ENCODE measurements at regions not wholly inside any gene's neighbourhood (a gene's known extent, or its start where the extent isn't known, plus 50 kb on each side); places are given as distances from the start of the nearest gene placed in this dataset.

DNA sequence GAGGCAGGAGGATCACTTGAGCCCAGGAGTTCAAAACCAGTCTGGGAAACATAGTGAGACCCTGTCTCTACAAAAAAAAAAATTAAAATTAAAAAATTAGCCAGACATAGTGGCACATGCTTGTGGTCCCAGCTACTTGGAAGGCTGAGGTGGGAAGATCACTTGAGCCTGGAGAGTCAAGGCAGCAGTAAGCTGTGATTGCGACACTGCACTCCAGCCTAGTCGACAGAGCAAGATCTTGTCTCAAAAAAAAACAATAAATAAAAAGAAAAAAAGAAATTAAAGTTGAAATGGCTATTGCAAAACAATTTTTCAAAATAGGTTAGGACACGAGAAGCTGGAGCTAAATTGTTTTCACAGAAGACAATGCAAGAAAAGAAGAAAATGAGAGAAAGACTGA, 379.0 kb upstream of the RNF32 start:
- intact Hi-C loops (cut with DNase I), result loop anchor here in 1 of 2 donors (5.0 kb wide), 1 partner anchor 1849 kb away; no protein-coding TSS in a partner anchor
- DNase-seq (ENCODE audit: low spot score), result no peak

DNA sequence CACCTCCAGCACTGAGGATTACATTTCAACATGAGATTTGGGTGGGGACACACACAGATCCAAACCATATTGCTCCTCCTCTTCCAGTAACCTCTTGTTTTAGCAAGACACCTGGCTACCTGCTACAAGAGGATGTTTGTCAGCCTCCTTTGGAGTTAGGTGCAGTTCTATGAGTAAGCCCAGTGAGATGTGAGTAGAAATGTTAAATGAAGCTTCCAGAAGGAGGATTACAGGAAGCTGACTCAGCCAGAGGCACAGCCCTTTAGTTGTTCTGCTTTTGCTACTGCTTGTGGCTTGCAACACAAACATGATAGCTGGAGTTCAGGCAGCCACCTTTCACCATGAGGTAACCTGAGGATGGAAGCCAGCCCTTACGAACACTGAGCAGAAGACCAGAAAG, 382.7 kb upstream of the RNF32 start:
- no peak for DNase-seq (ENCODE audit: low spot score)
- intact Hi-C loops (cut with DNase I), result no loop called here

DNA sequence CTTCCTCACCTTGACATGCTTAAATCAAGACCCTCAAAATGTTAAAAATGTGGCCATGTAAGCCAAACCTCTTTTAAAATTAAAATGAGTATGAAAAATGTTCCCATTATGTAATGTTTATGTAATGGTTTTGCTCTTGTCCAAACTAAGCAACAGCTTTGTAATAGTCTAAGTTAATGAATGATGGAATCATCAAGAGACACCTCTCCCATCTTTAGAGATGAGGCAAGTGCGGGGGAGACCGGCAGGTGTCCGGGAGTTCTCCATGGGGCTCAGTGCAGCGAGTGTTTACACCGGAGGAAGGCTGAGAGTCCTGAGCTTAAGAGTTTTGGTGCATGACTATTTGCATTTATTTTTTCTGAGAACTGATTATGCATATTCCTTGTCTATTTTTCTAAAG, 384.9 kb upstream of the RNF32 start:
- no peak for DNase-seq (ENCODE audit: low spot score)
- intact Hi-C loops (cut with DNase I), result no loop called here

DNA sequence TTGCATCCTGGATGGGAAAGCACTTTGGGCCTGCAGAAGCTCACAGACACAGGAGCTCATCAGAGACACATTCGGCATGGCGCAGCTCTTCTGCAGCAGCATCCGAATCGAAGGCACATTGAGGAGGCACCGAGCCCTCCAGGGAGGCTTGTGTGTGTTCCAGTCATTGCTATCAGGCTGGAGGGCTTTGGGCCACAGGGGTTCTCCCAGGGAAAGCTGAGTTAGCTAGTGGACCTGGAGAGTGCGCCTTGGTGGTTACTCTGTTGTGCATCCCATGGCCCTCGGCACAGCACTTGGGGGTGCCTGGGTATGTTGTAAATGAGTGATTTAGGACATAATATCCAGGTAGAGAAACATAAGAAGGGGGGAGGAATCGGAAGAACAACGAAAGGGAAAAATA, 388.7 kb upstream of the RNF32 start:
- DNase-seq (ENCODE audit: low spot score), result no peak
- intact Hi-C loops (cut with DNase I), result loop anchor here in 1 of 2 donors (1.0 kb wide), 1 partner anchor 45 kb away; no protein-coding TSS in a partner anchor

DNA sequence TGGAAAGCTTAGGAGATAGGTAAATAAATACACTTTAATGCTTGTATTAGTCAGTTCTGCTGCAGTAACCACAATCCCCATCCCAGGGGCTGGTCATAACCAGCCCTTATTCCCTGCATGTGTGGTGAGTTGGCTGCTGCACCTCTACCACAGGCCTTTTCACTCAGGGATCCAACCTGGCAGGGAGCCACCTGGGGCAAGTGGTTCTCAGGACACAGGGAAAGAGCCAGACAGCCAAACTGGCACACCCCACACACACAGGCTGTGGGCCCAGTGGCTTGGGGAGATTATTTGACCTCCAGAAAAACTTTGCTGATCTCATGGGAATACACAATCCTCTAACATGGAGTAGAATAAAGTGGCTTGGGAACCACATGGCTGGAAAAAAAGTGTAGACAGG, 400.0 kb upstream of the RNF32 start:
- DNase-seq (ENCODE audit: low spot score), result no peak
- intact Hi-C loops (cut with DNase I), result loop anchor here in 1 of 2 donors (5.0 kb wide), 1 partner anchor 1757 kb away; no protein-coding TSS in a partner anchor

DNA sequence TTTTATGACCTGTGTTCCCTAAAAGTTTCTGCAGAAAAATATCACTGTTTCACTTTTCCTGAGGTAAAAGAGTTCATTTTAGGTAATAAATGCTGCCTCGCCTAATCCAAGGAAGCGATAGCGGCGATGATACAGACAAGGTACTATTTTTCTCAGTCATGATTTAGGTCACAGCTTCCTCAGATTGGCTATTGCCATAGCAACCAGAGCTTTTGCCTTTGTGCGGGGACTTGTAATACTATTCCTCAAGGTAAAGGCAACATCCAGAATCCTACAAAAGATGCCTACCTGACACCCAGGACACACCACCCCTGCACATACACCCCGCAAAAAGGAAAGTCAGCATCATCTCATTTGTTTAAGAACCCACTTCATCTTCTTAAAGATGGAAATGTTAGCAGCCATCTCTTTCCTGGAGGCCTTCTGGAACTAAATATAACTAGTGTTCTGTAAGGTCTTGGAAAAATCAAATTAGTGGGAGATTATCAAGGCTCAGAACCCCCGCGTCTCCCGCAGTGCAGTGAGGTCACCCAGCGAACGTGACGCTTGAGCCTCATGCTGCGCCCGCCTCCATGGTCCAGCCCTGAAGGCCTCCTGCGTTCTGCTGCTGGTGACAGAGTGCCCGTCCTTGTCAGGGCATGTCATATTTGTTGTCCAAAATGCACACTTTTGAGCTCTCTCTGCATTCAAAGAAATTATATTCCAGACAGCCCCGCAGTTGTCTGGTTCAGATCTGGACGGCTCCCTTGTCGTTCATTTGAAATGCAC, 402.0 kb upstream of the RNF32 start:
- intact Hi-C loops (cut with DNase I), result loop anchor here in 1 of 2 donors (5.0 kb wide), 1 partner anchor 291 kb away; no protein-coding TSS in a partner anchor
- no peak for DNase-seq (ENCODE audit: low spot score)

DNA sequence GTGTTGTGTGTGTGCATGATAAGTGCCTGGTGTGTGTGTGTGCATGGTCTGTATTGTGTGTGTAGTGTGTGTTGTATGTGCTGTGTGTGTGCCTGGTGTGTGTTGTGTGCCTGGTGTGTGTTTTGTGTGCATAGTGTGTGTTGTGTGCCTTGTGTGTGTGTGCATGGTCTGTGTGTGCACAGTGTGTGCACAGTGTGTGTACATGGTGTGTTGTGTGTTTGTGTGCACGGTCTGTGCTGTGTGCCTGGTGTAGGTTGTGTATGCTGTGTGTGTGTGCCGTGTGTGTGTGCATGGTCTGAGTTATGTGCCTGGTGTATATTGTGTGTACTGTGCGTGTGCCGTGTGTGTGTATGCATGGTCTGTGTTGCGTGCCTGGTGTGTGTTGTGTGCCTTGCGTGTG, 403.0 kb upstream of the RNF32 start:
- DNase-seq (ENCODE audit: low spot score), result no peak
- intact Hi-C loops (cut with DNase I), result loop anchor here in 1 of 2 donors (5.0 kb wide), 1 partner anchor 290 kb away; no protein-coding TSS in a partner anchor

DNA sequence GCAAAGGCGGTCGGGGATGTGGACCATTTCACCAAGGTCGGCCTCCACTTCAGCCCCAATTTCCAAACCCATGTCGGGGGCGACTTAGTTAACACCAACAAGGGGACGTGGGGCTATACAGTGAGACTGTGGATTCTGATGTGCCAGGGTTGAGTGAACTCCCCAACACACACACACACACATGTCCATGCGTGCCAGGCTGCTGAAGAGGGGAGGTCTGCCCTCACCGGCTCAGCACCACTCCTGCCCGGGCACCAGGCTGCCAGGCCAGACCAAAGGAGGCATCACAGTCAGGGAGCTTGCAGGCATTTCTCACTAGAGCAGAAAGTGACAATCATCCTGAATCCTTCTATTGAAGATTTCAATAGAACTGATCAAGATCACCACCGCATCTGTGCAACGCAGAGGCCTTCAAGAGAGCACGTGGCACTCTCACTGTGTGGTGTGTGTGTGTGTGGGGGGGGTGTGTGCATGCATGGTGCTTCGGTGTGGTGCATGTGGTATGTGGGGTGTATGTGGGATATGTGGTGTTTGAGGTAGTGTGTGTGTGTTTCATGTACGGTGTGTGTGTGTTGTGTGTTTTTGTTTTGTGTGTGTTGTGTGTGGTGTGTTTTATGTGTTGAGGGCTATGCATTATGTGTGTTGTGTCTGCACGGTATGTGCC, 403.5 kb upstream of the RNF32 start:
- peak; percentile 40 for DNase-seq (ENCODE audit: low spot score)
- intact Hi-C loops (cut with DNase I), result loop anchor here in 1 of 2 donors (5.0 kb wide), 1 partner anchor 290 kb away; no protein-coding TSS in a partner anchor

DNA sequence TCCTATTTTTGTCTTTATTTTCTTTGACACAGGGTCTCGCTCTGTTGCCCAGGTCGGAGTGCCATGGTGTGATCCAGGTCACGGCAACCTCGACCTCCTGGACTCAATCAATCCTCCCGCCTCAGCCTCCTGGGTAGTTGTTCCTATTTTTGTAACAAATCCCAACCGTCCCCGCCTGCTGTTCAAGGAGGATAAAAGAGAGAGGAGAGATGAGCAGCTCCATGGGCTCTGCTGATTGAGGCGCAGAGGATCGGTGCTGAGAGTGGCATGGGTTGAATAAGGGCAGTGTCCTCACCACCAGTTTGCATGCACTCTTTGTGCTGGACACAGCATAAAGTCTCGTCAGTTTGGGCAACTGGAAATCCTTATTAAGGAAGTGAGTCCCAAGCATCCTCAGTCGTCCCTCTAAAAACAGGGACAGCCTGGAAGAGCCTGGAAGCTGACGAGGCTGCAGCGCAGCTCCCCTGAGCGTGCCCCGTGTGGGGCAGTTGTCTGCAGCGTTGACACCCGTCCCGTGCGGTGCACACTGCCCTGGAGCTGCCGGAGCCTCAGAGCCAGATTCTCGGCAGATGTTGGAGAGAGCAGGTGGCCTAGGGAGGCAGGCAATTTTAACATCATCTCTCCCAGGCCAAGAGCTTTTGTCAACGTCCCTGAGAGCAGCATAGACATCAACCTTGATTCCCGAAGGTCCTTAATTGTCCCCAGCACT, 404.2 kb upstream of the RNF32 start:
- peak; percentile 71 for DNase-seq (ENCODE audit: low spot score)
- intact Hi-C loops (cut with DNase I), result loop anchor here in 1 of 2 donors (5.0 kb wide), 1 partner anchor 289 kb away; no protein-coding TSS in a partner anchor

DNA sequence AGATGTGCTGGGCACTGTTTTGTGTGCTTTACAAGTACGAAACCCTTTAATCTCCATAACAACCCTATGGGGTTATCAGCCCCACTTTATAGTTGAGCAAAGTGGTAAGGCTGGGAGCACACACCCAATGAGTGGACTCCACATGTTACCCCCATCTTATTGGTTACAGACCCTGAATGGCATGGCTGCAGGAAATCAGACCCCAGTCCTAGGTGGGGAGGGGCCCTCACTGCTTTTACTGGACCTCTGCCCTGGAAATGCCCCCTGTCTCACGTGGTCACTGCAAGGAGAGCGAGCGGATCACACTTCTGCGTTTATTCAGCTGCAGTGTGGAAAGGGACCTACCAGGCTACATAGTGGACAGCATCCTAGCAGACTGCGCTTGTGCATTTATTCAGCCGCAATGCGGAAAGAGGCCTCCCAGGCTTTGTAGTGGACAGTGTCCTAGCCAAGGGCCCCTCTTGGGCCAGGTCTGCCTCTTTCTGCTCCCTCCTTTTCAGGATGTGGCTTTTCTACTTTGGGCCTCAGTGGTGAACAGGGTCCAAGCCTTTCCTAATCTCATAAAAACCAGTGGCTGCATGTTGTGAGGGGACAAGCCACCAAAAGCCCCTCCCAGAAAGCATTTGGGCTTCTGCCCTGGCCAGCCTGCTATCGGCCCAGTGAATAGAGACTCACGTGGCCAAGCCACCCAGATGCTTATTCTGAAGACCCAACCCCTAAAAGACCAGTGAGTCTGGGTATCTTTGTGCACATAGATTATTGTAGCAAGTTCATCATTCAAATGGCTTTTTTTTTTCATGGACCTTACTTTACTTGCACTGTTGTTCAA, 405.7 kb upstream of the RNF32 start:
- DNase-seq (ENCODE audit: low spot score), result no peak
- intact Hi-C loops (cut with DNase I), result loop anchor here in 1 of 2 donors (5.0 kb wide), 1 partner anchor 288 kb away; no protein-coding TSS in a partner anchor

DNA sequence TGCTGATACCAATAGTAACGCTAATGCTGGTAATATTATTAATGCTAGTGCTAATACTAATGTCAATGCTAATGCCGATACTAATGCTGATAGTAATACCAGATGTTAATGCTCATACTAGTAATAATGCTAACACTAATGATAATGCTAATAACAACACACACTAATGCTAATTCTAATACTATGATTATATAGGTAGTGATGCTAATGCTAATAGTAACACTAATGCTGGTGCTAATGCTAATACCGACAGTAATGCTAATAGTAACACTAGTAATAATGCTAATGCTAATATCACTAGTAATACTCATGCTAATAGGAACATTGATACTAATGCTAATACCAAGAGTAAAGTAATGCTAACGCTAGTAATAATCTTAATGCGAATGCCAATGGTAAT, 406.4 kb upstream of the RNF32 start:
- DNase-seq (ENCODE audit: low spot score), result no peak
- intact Hi-C loops (cut with DNase I), result no loop called here

DNA sequence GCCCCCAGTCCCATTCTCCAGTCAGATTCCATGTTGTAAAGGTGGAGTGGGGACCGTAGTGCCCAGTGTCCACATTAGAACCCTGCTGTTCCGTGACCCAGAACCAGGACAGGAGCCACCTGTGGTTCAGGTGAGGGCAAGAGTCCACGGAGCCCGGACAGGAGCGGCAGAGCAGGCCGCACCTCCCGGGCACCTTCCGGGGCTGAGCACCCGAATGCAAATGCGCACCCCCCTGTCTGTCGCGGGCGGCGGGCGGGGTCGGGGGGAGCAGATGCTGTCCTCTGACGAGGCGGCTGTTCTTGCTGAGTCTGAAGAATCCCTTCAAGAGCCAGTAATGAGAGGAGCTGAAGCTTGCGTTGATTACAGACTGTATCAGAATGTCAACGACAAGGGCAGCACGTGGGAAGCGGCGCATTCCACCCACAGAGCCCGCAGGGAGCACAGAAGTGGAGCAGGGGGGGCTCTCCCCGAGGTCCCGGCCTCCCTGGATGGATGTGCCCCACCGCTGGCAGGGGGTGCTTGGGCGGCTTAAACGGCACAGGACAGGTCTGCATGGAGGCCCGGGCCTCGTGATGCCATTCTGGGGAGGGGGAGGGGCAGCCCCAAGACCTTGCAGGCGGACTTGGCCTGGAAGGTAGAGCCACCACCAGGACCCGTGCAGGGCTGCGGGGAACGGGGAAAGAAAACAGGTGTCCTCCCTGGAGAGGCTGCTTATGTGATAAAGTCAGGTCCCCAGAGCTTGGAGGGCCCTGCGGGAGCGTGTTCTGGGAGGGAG, 407.5 kb upstream of the RNF32 start:
- no peak for DNase-seq (ENCODE audit: low spot score)
- intact Hi-C loops (cut with DNase I), result no loop called here

DNA sequence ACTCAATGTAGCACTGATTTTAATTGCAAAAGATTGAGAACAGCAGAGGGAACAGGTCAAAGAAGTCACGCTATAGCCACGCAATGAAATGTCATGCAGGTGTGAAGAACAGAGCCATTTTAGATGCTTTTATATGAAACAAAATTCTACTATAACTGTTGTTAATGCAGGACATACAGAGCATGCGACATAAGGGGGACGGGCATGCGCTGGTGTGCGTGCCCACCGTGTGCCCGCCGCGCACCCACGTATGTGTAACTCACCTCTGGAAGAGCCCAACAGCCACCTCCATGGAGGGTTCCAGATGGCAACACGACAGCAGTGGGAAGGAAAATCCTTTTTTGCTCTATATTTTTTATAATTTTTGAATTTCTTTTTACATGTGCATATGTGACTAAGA, 410.0 kb upstream of the RNF32 start:
- intact Hi-C loops (cut with DNase I), result no loop called here
- no peak for DNase-seq (ENCODE audit: low spot score)

DNA sequence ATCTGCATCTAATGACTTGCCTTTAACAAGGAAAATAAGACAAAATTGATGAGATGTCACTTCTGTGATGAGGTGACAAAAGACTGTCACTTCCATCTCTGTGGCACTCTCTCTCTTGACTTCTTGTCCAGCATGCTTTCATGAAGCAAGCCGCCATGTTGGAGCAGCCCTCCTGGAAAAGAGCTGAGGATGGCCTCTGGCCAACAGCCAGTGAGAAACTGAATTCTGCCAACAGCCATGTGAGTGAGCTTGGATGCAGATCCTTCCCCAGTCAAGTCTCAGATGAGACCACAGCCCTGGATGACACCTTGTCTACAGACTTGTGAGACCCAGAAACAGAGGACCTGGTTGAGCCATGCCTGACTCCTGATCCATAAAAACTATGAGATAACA, 412.6 kb upstream of the SHH start:
- intact Hi-C loops (cut with DNase I), result no loop called here
- no peak for DNase-seq (ENCODE audit: low spot score)

DNA sequence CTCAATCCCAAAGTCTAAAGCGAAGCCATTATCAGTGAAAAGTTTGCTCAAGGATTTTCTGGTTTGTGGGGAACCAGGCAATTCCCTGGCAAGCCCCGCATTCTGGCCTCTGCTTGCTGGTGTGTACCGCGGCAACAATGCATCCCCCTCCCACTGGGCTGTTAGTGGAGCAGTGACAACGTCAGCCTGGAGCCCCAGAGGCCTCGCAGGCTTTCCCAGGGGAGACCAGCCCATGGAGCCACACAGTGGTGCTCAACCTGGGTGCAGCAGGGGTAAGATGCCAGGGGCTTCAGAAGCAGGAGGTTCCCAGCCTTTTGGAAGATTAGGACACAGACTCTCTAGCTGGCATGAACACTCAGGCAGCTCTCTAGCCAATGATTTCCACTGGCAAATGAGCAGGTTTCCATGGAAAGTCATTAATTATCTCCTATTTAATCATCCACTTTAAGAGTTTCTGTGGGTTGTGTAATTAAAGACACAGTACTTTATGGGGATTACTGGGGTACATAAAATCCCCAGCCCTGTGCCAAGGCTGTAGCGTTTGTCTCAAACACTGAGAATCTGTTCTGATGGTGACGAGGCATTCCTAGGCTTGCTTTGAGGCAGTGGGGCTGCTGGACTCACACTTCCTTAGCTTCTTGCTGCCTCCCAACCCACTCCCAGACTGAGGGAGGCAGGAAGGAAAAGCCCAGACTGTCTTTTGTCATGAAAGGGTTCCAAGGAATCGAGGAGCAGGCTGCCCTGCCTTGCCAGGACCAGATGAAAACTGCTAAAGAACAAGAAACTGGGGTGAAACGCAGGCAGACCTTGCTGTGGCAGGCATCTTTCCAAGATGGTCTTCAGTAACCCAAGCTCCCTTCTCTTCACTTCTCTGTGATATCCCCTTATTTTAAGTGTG, 411.9 kb upstream of the SHH start:
- DNase-seq (ENCODE audit: low spot score), result no peak
- intact Hi-C loops (cut with DNase I), result no loop called here

DNA sequence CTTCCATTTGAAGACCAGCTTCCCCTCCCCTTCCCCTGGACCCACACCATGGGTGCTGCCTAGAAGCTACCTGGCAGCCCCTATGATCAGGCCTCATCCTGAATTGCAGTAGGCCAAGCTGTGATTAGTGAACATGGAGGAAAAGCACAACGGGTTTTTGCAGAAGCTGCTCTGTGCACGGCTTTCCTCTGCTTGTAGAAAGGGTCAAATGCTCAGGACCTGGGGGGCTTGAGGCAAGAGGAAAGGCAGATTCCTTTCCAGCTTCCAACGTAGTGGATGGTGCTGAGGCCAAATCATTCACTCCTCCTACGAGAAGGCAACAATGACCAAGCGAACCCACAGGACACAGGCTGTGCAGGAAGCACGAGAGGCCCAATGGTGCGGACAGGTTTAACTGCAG, 410.3 kb upstream of the SHH start:
- no peak for DNase-seq (ENCODE audit: low spot score)
- intact Hi-C loops (cut with DNase I), result no loop called here

DNA sequence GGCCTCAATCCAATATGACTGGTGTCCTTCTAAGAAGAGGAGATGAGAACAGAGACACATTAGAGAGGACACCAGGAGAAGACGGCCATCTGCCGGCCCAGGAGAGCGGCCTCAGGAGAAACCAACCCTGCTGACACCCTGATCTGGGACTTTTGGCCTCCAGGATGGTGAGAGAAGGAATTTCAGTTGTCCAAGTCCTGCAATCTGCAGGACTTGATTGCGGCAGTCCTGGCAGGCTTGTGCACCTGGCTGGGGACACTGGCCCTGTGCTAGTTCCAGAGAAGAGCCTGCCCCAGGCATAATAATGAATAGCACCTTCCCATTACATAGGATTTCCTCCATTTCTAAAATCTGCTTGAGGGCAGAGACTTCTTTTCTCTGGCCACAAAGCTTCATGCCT, 409.9 kb upstream of the SHH start:
- intact Hi-C loops (cut with DNase I), result no loop called here
- DNase-seq (ENCODE audit: low spot score), result no peak

All from posterior vena cava (tissue), 2 donors.